ENCODE measurements at regions not wholly inside any gene's neighbourhood (a gene's known extent, or its start where the extent isn't known, plus 50 kb on each side); places are given as distances from the start of the nearest gene placed in this dataset.

- no peaks in the 10 kb centered on the region for H3K4me1 ChIP-seq (ENCODE audit: control insufficient read depth, insufficient read depth, low read length)
- BruUV-seq (replicated peaks) = no TSS peak
- ATAC-seq = no peak
- DNase-seq (ENCODE audit: low read depth, low spot score) = no peak
- intact Hi-C loops (cut with micrococcal nuclease; ENCODE audit: unreplicated experiment) = no loop called here
- POLR2A ChIA-PET = no interaction called here
- H3K4me3 ChIP-seq (ENCODE audit: low read depth in 2 of 2, low read length in 2 of 2) = no peak overlapping the region
- H3K9me3 ChIP-seq (ENCODE audit: control insufficient read depth, insufficient read depth, low read depth, low read length) = no peaks in the 10 kb centered on the region
- TF ChIP-seq SIN3A (IDR thresholded peaks at IDR 0.05; ENCODE audit: borderline replicate concordance, insufficient read depth, low read depth, low read length) (no peak), POLR2AphosphoS5 (IDR thresholded peaks at IDR 0.05; ENCODE audit: low read depth, low read length) (no peak), TCF7L2 (IDR thresholded peaks at IDR 0.05; ENCODE audit: low read depth, low read length) (no peak), REST (IDR thresholded peaks at IDR 0.05; ENCODE audit: insufficient read depth in 1 of 2, low read depth in 2 of 2, low read length in 1 of 2) (no peak), CTCF (IDR thresholded peaks at IDR 0.05) (no peak)
- H3K27me3 ChIP-seq (ENCODE audit: control insufficient read depth, insufficient read depth, low read length) = no peaks in the 10 kb centered on the region; the same call in 1 of the 2 replicates
- CTCF ChIA-PET = interaction anchor here (0.6 kb wide), 1 partner anchor 1024 kb away, joined by 11 read pairs; no protein-coding TSS in a partner anchor
- in situ Hi-C loops (cut with HindIII; ENCODE audit: low pct_unique_long_range_greater_than_20kb, low sequenced_read_pairs) = no loop called here
- H3K36me3 ChIP-seq (ENCODE audit: control insufficient read depth, insufficient read depth, low read length) = no peaks in the 10 kb centered on the region
- no peak overlapping the region for H3K27ac ChIP-seq (ENCODE audit: low read length)
These were observed 76.7 kb upstream of the COMTD1 start for GRCh38 chr10:75312440-75312839.

- Histone ChIP-seq H3K27me3 (ENCODE audit: control insufficient read depth, insufficient read depth, low read length) (no peaks in the 10 kb centered on the region; the same call in 1 of the 2 replicates), H3K27ac (ENCODE audit: low read length) (no peak overlapping the region), H3K9me3 (ENCODE audit: control insufficient read depth, insufficient read depth, low read depth, low read length) (0 out of 2 replicates have a peak, but pooled peaks cover 4% of the 10 kb centered on the region), H3K36me3 (ENCODE audit: control insufficient read depth, insufficient read depth, low read length) (no peaks in the 10 kb centered on the region), H3K4me3 (ENCODE audit: low read depth in 2 of 2, low read length in 2 of 2) (no peak overlapping the region), H3K4me1 (ENCODE audit: control insufficient read depth, insufficient read depth, low read length) (no peaks in the 10 kb centered on the region)
- in situ Hi-C loops (cut with HindIII; ENCODE audit: low pct_unique_long_range_greater_than_20kb, low sequenced_read_pairs) = no loop called here
- intact Hi-C loops (cut with micrococcal nuclease; ENCODE audit: unreplicated experiment) = no loop called here
- DNase-seq (ENCODE audit: low read depth, low spot score) (no peak), ATAC-seq (no peak)
- no TSS peak for BruUV-seq (replicated peaks)
- TF ChIP-seq POLR2AphosphoS5 (IDR thresholded peaks at IDR 0.05; ENCODE audit: low read depth, low read length) (no peak), REST (IDR thresholded peaks at IDR 0.05; ENCODE audit: insufficient read depth in 1 of 2, low read depth in 2 of 2, low read length in 1 of 2) (no peak), CTCF (IDR thresholded peaks at IDR 0.05) (no peak), SIN3A (IDR thresholded peaks at IDR 0.05; ENCODE audit: borderline replicate concordance, insufficient read depth, low read depth, low read length) (no peak), TCF7L2 (IDR thresholded peaks at IDR 0.05; ENCODE audit: low read depth, low read length) (no peak)
- ChIA-PET CTCF (interaction anchor here (0.6 kb wide), 1 partner anchor 24 kb away, joined by 5 read pairs; no protein-coding TSS in a partner anchor), POLR2A (no interaction called here)
These were observed 69.9 kb upstream of the COMTD1 start for GRCh38 chr10:75305675-75306074.
